Gastroesophageal sphincter (tissue), 3 donors: ENCODE measurements at regions not wholly inside any gene's neighbourhood (a gene's known extent, or its start where the extent isn't known, plus 50 kb on each side); places are given as distances from the start of the nearest gene placed in this dataset.

Experiments
- POLR2A ChIP-seq, 2 donors: fragments of 450-650 bp; IDR thresholded peaks; one replicate each; pipeline ENCODE4 v1.6.1; 2017; ENCODE audit warnings: antibody characterized with exemption in 2 of 2, mild to moderate bottlenecking in 2 of 2, moderate library complexity in 1 of 2
- TF ChIP-seq, protein P1 (sequence below), 4 experiments: fragments of 200-600 bp in 2 of 4; fragments of 450-650 bp in 2 of 4; sonication (generic) in 1 of 4; IDR thresholded peaks; one replicate each; pipeline ENCODE4 v1.5.1; 2017 to 2019; ENCODE audit warnings: antibody characterized with exemption in 4 of 4, mild to moderate bottlenecking in 2 of 4, moderate library complexity in 2 of 4

DNA sequence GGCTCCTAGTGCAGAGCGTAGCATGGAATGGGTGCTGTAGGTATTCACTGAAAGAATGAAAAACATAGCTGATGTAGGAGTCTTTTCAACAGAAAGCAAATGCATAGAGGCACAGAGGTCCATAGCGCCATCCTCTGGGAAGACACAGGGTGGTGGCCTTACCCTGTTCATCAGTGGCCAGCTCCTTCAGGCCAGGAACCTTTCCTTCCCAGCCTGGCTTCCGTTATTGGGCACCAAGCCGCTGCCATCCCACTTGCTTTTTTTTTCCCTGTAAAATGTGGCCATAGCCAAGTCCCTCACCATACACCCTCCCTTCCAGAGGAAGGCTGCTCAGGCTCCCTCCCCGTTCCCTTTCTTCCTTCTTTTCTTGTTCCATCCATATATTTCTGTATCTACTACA lies 118.1 kb downstream of the ZNF621 start:
- TF ChIP-seq, protein P1, sequence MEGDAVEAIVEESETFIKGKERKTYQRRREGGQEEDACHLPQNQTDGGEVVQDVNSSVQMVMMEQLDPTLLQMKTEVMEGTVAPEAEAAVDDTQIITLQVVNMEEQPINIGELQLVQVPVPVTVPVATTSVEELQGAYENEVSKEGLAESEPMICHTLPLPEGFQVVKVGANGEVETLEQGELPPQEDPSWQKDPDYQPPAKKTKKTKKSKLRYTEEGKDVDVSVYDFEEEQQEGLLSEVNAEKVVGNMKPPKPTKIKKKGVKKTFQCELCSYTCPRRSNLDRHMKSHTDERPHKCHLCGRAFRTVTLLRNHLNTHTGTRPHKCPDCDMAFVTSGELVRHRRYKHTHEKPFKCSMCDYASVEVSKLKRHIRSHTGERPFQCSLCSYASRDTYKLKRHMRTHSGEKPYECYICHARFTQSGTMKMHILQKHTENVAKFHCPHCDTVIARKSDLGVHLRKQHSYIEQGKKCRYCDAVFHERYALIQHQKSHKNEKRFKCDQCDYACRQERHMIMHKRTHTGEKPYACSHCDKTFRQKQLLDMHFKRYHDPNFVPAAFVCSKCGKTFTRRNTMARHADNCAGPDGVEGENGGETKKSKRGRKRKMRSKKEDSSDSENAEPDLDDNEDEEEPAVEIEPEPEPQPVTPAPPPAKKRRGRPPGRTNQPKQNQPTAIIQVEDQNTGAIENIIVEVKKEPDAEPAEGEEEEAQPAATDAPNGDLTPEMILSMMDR (IDR thresholded peaks at IDR 0.05), result no peak
- no peak for TF ChIP-seq POLR2A (IDR thresholded peaks at IDR 0.05)
